ENCODE measurements at regions not wholly inside any gene's neighbourhood (a gene's known extent, or its start where the extent isn't known, plus 50 kb on each side); places are given as distances from the start of the nearest gene placed in this dataset.

DNA sequence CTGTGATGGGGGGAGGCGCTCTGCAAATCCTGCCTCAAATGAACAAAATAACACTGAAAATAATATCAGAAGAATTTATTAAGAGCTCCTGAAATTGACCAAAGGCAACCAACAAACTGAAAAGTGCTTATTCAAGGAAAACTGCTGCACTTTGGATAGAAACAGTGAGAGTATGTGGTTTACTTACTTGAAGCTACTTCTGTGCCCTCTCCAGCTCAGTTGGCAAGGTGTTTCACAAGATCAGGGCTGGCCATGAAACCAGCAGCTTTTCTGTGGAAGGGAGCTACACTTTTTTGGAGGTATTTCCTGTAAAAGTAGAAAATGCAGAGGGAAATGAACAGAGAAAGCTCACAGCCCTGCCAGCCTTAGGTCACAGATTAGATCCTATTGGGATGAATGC is 310.0 kb upstream of the SPAG17 start:
- no peak overlapping the region for H3K14ac ChIP-seq (replicated peaks; ENCODE audit: low read depth, low read length)
- no peaks in the 10 kb centered on the region for H3K9me1 ChIP-seq (ENCODE audit: insufficient read depth, low read length)
- H4K5ac ChIP-seq (ENCODE audit: low read depth, low read length): no peak overlapping the region
- H3K4me3 ChIP-seq (ENCODE audit: insufficient read depth, low read depth, low read length): no peak overlapping the region
- no peak overlapping the region for H3K9ac ChIP-seq (ENCODE audit: low read depth, low read length)
- no peak overlapping the region for H2AK5ac ChIP-seq (ENCODE audit: low read depth, low read length)
- no peaks in the 10 kb centered on the region for H3K79me1 ChIP-seq (ENCODE audit: low read depth in 1 of 2, low read length in 2 of 2)
- H4K91ac ChIP-seq (ENCODE audit: insufficient read depth, low read depth, low read length): no peak overlapping the region
- DNase-seq (no peak), ATAC-seq (ENCODE audit: low read depth) (no peak)
- H3K4ac ChIP-seq (ENCODE audit: low read depth, low read length): no peak overlapping the region
- no peak overlapping the region for H2AK9ac ChIP-seq (replicated peaks; ENCODE audit: low read depth, low read length, poor library complexity)
- in situ Hi-C loops (cut with MboI; ENCODE audit: low sequenced_read_pairs) (no loop called here), intact Hi-C loops (cut with micrococcal nuclease) (no loop called here), dilution Hi-C loops (cut with HindIII; ENCODE audit: low sequenced_read_pairs, unreplicated experiment) (no loop called here)
- H4K8ac ChIP-seq (ENCODE audit: low read depth in 2 of 2, low read length in 2 of 2): no peak overlapping the region
- H3K36me3 ChIP-seq (ENCODE audit: control insufficient read depth, insufficient read depth, low read length): no peaks in the 10 kb centered on the region
- H3K18ac ChIP-seq (ENCODE audit: low read depth, low read length): no peak overlapping the region
- no CpG with 5 or more reads among the region's 1 CpG for WGBS, 2 experiments (ENCODE audit: extremely low coverage in 2 of 2, insufficient read length in 1 of 2)
- H2BK20ac ChIP-seq (ENCODE audit: low read depth, low read length): no peak overlapping the region
- no peaks in the 10 kb centered on the region for H3K4me1 ChIP-seq (ENCODE audit: control insufficient read depth, insufficient read depth, low read length)
- no TSS peak for BruUV-seq (replicated peaks)
- CTCF ChIA-PET: no interaction called here
- POLR2A ChIA-PET (ENCODE audit: unreplicated experiment): no interaction called here
- no peaks in the 10 kb centered on the region for H3K9me3 ChIP-seq (ENCODE audit: control insufficient read depth, insufficient read depth, low read length)
- H3K23ac ChIP-seq (ENCODE audit: low read depth, low read length): no peak overlapping the region
- H2BK120ac ChIP-seq (ENCODE audit: low read depth, low read length): no peak overlapping the region
- no peak for TF ChIP-seq RCOR1 (IDR thresholded peaks at IDR 0.05; ENCODE audit: insufficient replicate concordance, low read length)
- no peak for TF ChIP-seq POLR2A (IDR thresholded peaks at IDR 0.05; ENCODE audit: low read depth, low read length)
- TF ChIP-seq, protein P1, sequence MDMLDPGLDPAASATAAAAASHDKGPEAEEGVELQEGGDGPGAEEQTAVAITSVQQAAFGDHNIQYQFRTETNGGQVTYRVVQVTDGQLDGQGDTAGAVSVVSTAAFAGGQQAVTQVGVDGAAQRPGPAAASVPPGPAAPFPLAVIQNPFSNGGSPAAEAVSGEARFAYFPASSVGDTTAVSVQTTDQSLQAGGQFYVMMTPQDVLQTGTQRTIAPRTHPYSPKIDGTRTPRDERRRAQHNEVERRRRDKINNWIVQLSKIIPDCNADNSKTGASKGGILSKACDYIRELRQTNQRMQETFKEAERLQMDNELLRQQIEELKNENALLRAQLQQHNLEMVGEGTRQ (IDR thresholded peaks at IDR 0.05; ENCODE audit: low read depth, low read length): no peak
- no peak for TF ChIP-seq MAZ (IDR thresholded peaks at IDR 0.05; ENCODE audit: borderline replicate concordance, low read depth, low read length)
- no peak for TF ChIP-seq RAD21 (IDR thresholded peaks at IDR 0.05; ENCODE audit: low read length)
- no peak for TF ChIP-seq SMC3 (IDR thresholded peaks at IDR 0.05; ENCODE audit: low read depth, low read length)
- no peak for TF ChIP-seq RFX5 (IDR thresholded peaks at IDR 0.05; ENCODE audit: low read depth, low read length)
- no peak for TF ChIP-seq CEBPB (IDR thresholded peaks at IDR 0.05; ENCODE audit: low read depth, low read length)
- TF ChIP-seq MXI1 (IDR thresholded peaks at IDR 0.05; ENCODE audit: borderline replicate concordance, low read depth, low read length): no peak
- TF ChIP-seq, protein P2, sequence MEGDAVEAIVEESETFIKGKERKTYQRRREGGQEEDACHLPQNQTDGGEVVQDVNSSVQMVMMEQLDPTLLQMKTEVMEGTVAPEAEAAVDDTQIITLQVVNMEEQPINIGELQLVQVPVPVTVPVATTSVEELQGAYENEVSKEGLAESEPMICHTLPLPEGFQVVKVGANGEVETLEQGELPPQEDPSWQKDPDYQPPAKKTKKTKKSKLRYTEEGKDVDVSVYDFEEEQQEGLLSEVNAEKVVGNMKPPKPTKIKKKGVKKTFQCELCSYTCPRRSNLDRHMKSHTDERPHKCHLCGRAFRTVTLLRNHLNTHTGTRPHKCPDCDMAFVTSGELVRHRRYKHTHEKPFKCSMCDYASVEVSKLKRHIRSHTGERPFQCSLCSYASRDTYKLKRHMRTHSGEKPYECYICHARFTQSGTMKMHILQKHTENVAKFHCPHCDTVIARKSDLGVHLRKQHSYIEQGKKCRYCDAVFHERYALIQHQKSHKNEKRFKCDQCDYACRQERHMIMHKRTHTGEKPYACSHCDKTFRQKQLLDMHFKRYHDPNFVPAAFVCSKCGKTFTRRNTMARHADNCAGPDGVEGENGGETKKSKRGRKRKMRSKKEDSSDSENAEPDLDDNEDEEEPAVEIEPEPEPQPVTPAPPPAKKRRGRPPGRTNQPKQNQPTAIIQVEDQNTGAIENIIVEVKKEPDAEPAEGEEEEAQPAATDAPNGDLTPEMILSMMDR (conservative IDR thresholded peaks at IDR 0.05; ENCODE audit: low read depth, low read length): no peak
- TF ChIP-seq BHLHE40 (IDR thresholded peaks at IDR 0.05; ENCODE audit: low read depth, low read length): no peak
- no peak for TF ChIP-seq FOS (IDR thresholded peaks at IDR 0.05; ENCODE audit: low read depth, low read length)
- TF ChIP-seq, protein P3, sequence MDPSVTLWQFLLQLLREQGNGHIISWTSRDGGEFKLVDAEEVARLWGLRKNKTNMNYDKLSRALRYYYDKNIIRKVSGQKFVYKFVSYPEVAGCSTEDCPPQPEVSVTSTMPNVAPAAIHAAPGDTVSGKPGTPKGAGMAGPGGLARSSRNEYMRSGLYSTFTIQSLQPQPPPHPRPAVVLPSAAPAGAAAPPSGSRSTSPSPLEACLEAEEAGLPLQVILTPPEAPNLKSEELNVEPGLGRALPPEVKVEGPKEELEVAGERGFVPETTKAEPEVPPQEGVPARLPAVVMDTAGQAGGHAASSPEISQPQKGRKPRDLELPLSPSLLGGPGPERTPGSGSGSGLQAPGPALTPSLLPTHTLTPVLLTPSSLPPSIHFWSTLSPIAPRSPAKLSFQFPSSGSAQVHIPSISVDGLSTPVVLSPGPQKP (IDR thresholded peaks at IDR 0.05; ENCODE audit: borderline replicate concordance, low read depth, low read length): no peak
- no peaks in the 10 kb centered on the region for H4K20me1 ChIP-seq (ENCODE audit: insufficient read depth, low read length)
- H3K27me3 ChIP-seq (ENCODE audit: control insufficient read depth, insufficient read depth, low read length): no peaks in the 10 kb centered on the region
- no peak overlapping the region for H2AFZ ChIP-seq (replicated peaks; ENCODE audit: low read length, poor library complexity)
- H3K27ac ChIP-seq (ENCODE audit: insufficient read depth, low read length): no peak overlapping the region
- no peak overlapping the region for H3K4me2 ChIP-seq (ENCODE audit: low read depth, low read length)
- H3K56ac ChIP-seq (ENCODE audit: extremely low read depth, insufficient read depth, low read length): no peak overlapping the region
- H2BK5ac ChIP-seq (ENCODE audit: low read depth, low read length, poor library complexity, severe bottlenecking): no peak overlapping the region
- no peak overlapping the region for H2BK15ac ChIP-seq (ENCODE audit: low read depth, low read length)
